Right lobe of liver (tissue), 4 donors: ENCODE measurements at regions not wholly inside any gene's neighbourhood (a gene's known extent, or its start where the extent isn't known, plus 50 kb on each side); places are given as distances from the start of the nearest gene placed in this dataset.

Experiments used
- POLR2A ChIP-seq: fragments of 450-650 bp; IDR thresholded peaks from one replicate; pipeline ENCODE4 v1.6.1; 2017; ENCODE audit warnings: antibody characterized with exemption, mild to moderate bottlenecking
- TF ChIP-seq, protein P1 (sequence below), 4 donors: fragments of 200-600 bp in 3 of 4; fragments of 450-650 bp in 1 of 4; IDR thresholded peaks; one replicate each; pipeline versions ENCODE4 v1.5.1 to v1.8.0; 2016 to 2022; ENCODE audit warnings: antibody characterized with exemption in 4 of 4, mild to moderate bottlenecking in 2 of 4
- donor health status: DM: no; HTN: no; CAD: no.
- donor health status: DM: no; HTN: no; CAD: no.
- donor health status: DM: no; HTN: yes; CAD: no.

DNA sequence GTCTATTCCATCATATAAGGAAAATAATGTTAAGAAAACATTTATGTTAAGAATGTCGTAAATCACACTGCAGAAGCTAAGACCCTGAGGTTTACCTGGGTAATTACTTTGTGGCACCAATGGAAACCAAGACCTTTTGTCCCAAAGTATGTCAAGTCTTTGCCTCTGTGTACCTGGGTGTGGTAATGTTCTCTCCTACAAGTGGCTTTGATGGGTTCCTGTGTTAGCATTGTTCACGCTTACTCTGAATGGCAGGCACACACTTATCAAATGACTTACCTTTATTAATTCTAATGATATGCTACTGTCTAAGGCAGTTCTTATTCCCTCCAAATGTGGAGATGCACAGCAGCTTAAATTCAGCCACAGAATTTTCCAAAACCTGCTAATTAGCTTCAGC, 206.1 kb downstream of the KCTD12 start:
- TF ChIP-seq, protein P1, sequence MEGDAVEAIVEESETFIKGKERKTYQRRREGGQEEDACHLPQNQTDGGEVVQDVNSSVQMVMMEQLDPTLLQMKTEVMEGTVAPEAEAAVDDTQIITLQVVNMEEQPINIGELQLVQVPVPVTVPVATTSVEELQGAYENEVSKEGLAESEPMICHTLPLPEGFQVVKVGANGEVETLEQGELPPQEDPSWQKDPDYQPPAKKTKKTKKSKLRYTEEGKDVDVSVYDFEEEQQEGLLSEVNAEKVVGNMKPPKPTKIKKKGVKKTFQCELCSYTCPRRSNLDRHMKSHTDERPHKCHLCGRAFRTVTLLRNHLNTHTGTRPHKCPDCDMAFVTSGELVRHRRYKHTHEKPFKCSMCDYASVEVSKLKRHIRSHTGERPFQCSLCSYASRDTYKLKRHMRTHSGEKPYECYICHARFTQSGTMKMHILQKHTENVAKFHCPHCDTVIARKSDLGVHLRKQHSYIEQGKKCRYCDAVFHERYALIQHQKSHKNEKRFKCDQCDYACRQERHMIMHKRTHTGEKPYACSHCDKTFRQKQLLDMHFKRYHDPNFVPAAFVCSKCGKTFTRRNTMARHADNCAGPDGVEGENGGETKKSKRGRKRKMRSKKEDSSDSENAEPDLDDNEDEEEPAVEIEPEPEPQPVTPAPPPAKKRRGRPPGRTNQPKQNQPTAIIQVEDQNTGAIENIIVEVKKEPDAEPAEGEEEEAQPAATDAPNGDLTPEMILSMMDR (IDR thresholded peaks at IDR 0.05): no peak
- TF ChIP-seq POLR2A: no peak
